Astrocyte (in vitro differentiated cells and primary cell): ENCODE measurements at regions not wholly inside any gene's neighbourhood (a gene's known extent, or its start where the extent isn't known, plus 50 kb on each side); places are given as distances from the start of the nearest gene placed in this dataset.
"Not testable (repeated sequence)": the region's sequence is repeated elsewhere in the genome, so short reads cannot be mapped to it uniquely, and the experiment has no call there.

Source experiments
- DNase-seq: peaks from one replicate; pipeline ENCODE4 v3.0.0-alpha.2; 2010; ENCODE audit warnings: low read depth
- FAIRE-seq: peaks from 2 replicates; lab custom pipeline; 2011; peaks lifted over from hg19 to GRCh38; lab: Jason Lieb, UNC
- H2AFZ ChIP-seq: 2 replicates; pipeline ENCODE4 v1.6.0; 2012; ENCODE audit warnings: low read depth, low read length, inconsistent platforms
- H3K27ac ChIP-seq: 2 replicates; pipeline ENCODE4 v1.5.1; 2011; ENCODE audit warnings: low read depth, low read length, inconsistent platforms
- H3K27me3 ChIP-seq: 2 replicates; pipeline ENCODE4 v1.6.0; 2011; ENCODE audit warnings: low read length, inconsistent platforms; ENCODE audit not compliant: insufficient read depth
- H3K36me3 ChIP-seq: 2 replicates; pipeline ENCODE4 v1.5.1; 2011; ENCODE audit warnings: low read length, inconsistent platforms; ENCODE audit not compliant: insufficient read depth
- H3K4me1 ChIP-seq: 2 replicates; pipeline ENCODE4 v1.5.1; 2011; ENCODE audit warnings: low read length, inconsistent platforms; ENCODE audit not compliant: insufficient read depth
- H3K4me2 ChIP-seq: 2 replicates; pipeline ENCODE4 v1.6.0; 2012; ENCODE audit warnings: low read length, inconsistent platforms
- H3K4me3 ChIP-seq: 2 replicates; pipeline ENCODE4 v1.5.1; 2011; ENCODE audit warnings: low read depth, mild to moderate bottlenecking, low read length, inconsistent platforms; ENCODE audit not compliant: insufficient read depth
- H3K79me2 ChIP-seq: 2 replicates; pipeline ENCODE4 v1.6.0; 2012; ENCODE audit warnings: mild to moderate bottlenecking, low read length, inconsistent platforms; ENCODE audit not compliant: insufficient read depth
- H3K9ac ChIP-seq: 2 replicates; pipeline ENCODE4 v1.6.0; 2012; ENCODE audit warnings: mild to moderate bottlenecking, low read length, inconsistent platforms
- H3K9me3 ChIP-seq: 2 replicates; pipeline ENCODE4 v1.5.1; 2012; ENCODE audit warnings: low read depth, mild to moderate bottlenecking, low read length, inconsistent platforms; ENCODE audit not compliant: insufficient read depth
- H4K20me1 ChIP-seq: 2 replicates; pipeline ENCODE4 v1.6.0; 2012; ENCODE audit warnings: low read length, inconsistent platforms; ENCODE audit not compliant: insufficient read depth
- H3K27ac Mint-ChIP-seq: one replicate; pipeline ENCODE4 v1.8.0; 2021; ENCODE audit warnings: mild to moderate bottlenecking, mixed read lengths; ENCODE audit not compliant: unreplicated experiment
- H3K27me3 Mint-ChIP-seq: one replicate; pipeline ENCODE4 v1.8.0; 2021; ENCODE audit warnings: low read depth, mixed read lengths; ENCODE audit not compliant: unreplicated experiment
- H3K36me3 Mint-ChIP-seq: one replicate; pipeline ENCODE4 v1.8.0; 2021; ENCODE audit warnings: low read depth, mixed read lengths; ENCODE audit not compliant: unreplicated experiment
- H3K4me1 Mint-ChIP-seq: one replicate; pipeline ENCODE4 v1.8.0; 2021; ENCODE audit warnings: low read depth, mixed read lengths; ENCODE audit not compliant: unreplicated experiment
- H3K4me3 Mint-ChIP-seq: one replicate; pipeline ENCODE4 v1.8.0; 2021; ENCODE audit warnings: mild to moderate bottlenecking, moderate library complexity, mixed read lengths; ENCODE audit not compliant: unreplicated experiment
- H3K9me3 Mint-ChIP-seq: one replicate; pipeline ENCODE4 v1.8.0; 2021; ENCODE audit warnings: mild to moderate bottlenecking, mixed read lengths; ENCODE audit not compliant: unreplicated experiment
- EZH2 ChIP-seq: IDR thresholded peaks from 2 replicates; pipeline ENCODE4 v1.6.1; 2012; ENCODE audit warnings: mild to moderate bottlenecking, low read length, inconsistent platforms; ENCODE audit not compliant: insufficient read depth
- TF ChIP-seq, protein P1 (sequence below): IDR thresholded peaks from 2 replicates; pipeline ENCODE4 v1.5.1; 2011; ENCODE audit warnings: low read depth, mild to moderate bottlenecking, inconsistent platforms, low read length, moderate library complexity; ENCODE audit not compliant: insufficient read depth

- H3K9me3 ChIP-seq = no peaks in the 10 kb centered on the region
- H3K4me3 ChIP-seq = no peak overlapping the region
- no peak overlapping the region for H3K27ac ChIP-seq
- H3K9ac ChIP-seq = no peak overlapping the region
- H3K36me3 ChIP-seq = no peaks in the 10 kb centered on the region
- no peak overlapping the region for H3K4me2 ChIP-seq
- H3K27me3 ChIP-seq = no peaks in the 10 kb centered on the region
- H3K79me2 ChIP-seq = no peaks in the 10 kb centered on the region
- no peak overlapping the region for H3K4me3 Mint-ChIP-seq
- TF ChIP-seq, protein P1, sequence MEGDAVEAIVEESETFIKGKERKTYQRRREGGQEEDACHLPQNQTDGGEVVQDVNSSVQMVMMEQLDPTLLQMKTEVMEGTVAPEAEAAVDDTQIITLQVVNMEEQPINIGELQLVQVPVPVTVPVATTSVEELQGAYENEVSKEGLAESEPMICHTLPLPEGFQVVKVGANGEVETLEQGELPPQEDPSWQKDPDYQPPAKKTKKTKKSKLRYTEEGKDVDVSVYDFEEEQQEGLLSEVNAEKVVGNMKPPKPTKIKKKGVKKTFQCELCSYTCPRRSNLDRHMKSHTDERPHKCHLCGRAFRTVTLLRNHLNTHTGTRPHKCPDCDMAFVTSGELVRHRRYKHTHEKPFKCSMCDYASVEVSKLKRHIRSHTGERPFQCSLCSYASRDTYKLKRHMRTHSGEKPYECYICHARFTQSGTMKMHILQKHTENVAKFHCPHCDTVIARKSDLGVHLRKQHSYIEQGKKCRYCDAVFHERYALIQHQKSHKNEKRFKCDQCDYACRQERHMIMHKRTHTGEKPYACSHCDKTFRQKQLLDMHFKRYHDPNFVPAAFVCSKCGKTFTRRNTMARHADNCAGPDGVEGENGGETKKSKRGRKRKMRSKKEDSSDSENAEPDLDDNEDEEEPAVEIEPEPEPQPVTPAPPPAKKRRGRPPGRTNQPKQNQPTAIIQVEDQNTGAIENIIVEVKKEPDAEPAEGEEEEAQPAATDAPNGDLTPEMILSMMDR = no peak
- no peak for TF ChIP-seq EZH2
- no peaks in the 10 kb centered on the region for H3K4me1 ChIP-seq
- H2AFZ ChIP-seq = no peak overlapping the region
- H3K4me1 Mint-ChIP-seq = no peaks in the 10 kb centered on the region
- DNase-seq (no peak), FAIRE-seq (peak; percentile 90)
- no peak overlapping the region for H3K27ac Mint-ChIP-seq
- H3K9me3 Mint-ChIP-seq = no peaks in the 10 kb centered on the region
- no peaks in the 10 kb centered on the region for H3K36me3 Mint-ChIP-seq
- H4K20me1 ChIP-seq = no peaks in the 10 kb centered on the region
- H3K27me3 Mint-ChIP-seq = no peaks in the 10 kb centered on the region
Observed at GRCh38 chrX:144042271-144042670, 158.4 kb downstream of the UBE2NL start.

DNA sequence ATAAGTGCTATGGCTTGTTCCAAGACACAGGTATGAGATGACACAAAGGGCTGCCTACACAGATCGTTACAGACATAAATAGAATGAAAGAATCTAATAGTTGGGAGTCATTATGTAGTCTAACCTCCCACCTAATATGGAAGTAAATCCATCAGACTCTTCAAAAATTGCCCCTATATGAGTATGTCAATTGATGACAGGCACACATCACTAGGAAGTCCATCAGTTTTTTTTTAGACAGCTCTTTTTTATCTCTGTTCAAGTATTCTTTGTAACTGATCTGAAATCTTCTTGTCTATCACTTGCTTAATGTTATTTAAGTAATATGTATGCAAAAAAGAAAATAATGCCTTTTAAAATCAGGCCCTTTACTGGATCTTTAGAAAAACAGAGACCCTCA, 191.6 kb downstream of the UBE2NL start:
- no peak overlapping the region for H3K27ac ChIP-seq
- no peaks in the 10 kb centered on the region for H3K4me1 ChIP-seq
- H4K20me1 ChIP-seq = no peaks in the 10 kb centered on the region
- H3K36me3 Mint-ChIP-seq = no peaks in the 10 kb centered on the region
- no peak overlapping the region for H3K4me3 Mint-ChIP-seq
- no peaks in the 10 kb centered on the region for H3K27me3 Mint-ChIP-seq
- H3K79me2 ChIP-seq = no peaks in the 10 kb centered on the region
- H3K9ac ChIP-seq = no peak overlapping the region
- FAIRE-seq (no peak), DNase-seq (no peak)
- no peaks in the 10 kb centered on the region for H3K27me3 ChIP-seq
- no peaks in the 10 kb centered on the region for H3K9me3 Mint-ChIP-seq
- no peaks in the 10 kb centered on the region for H3K4me1 Mint-ChIP-seq
- no peak for TF ChIP-seq EZH2
- TF ChIP-seq, protein P1 = no peak
- H3K4me2 ChIP-seq = no peak overlapping the region
- no peaks in the 10 kb centered on the region for H3K36me3 ChIP-seq
- no peak overlapping the region for H3K27ac Mint-ChIP-seq
- no peak overlapping the region for H3K4me3 ChIP-seq
- no peak overlapping the region for H2AFZ ChIP-seq
- no peaks in the 10 kb centered on the region for H3K9me3 ChIP-seq

DNA sequence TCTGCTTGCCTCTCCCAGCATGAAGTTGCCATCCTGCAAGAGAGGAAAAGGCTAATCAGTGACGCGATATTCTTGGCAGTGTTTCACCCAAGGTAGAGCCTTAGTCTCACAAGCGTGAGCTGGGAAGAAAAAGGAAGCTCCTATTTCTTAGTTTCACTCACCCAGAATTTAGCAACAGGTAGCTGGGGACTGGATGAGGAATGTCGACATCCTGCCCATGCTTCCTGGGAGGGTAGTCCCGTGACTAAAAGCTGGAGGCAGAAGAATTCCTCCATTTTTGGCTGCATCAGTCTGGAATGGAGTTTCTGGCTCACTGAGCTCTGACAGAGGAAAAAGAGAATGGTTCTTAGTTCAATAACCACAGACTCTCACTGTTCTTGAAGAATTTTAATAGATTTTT, 198.4 kb downstream of the UBE2NL start:
- not testable (repeated sequence) for H3K27me3 Mint-ChIP-seq, H3K27ac ChIP-seq, H3K27ac Mint-ChIP-seq, H3K36me3 Mint-ChIP-seq, H3K9me3 ChIP-seq, H3K9ac ChIP-seq, H3K36me3 ChIP-seq, DNase-seq, H3K4me1 ChIP-seq, H3K4me3 Mint-ChIP-seq, H3K4me1 Mint-ChIP-seq, H3K27me3 ChIP-seq, H3K4me2 ChIP-seq, FAIRE-seq, H3K79me2 ChIP-seq, H3K9me3 Mint-ChIP-seq, H2AFZ ChIP-seq, H3K4me3 ChIP-seq, H4K20me1 ChIP-seq

GRCh38 chrX:144089674-144090073, 205.8 kb downstream of the UBE2NL start:
- not testable (repeated sequence) for H4K20me1 ChIP-seq, H3K4me2 ChIP-seq, H3K4me3 ChIP-seq, H3K9me3 Mint-ChIP-seq, H3K27me3 Mint-ChIP-seq, H3K4me1 ChIP-seq, H3K9ac ChIP-seq, H3K27me3 ChIP-seq, H3K36me3 ChIP-seq, H3K36me3 Mint-ChIP-seq, H3K4me3 Mint-ChIP-seq, H3K27ac Mint-ChIP-seq, H3K79me2 ChIP-seq, H2AFZ ChIP-seq, H3K9me3 ChIP-seq, DNase-seq, H3K27ac ChIP-seq, FAIRE-seq, H3K4me1 Mint-ChIP-seq

DNA sequence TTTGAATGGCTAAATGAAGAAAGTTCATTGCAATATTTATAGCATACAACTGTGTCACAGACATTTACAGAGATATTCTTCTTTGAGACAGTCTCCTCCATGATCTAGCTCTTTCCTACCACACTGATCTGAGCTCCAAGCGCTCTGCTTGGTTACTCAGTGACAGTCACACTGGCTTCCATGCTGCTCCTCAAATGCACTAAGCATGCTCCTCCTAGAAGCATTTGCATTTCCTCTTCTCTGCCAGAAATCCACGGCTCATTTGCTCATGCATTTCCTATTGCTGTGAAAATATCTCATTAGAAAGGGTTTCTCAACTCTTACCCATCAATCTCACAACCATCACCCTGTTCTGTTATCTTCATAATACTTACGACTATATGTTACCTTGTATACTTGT, 208.2 kb downstream of the UBE2NL start:
- H3K36me3 ChIP-seq, H2AFZ ChIP-seq, H3K9me3 ChIP-seq, H3K4me2 ChIP-seq, DNase-seq, H3K36me3 Mint-ChIP-seq, FAIRE-seq, H3K27ac ChIP-seq, H3K27me3 Mint-ChIP-seq, H3K27me3 ChIP-seq, H3K4me3 ChIP-seq, H3K79me2 ChIP-seq, H3K4me1 Mint-ChIP-seq, H4K20me1 ChIP-seq, H3K9me3 Mint-ChIP-seq, H3K9ac ChIP-seq, H3K4me1 ChIP-seq, H3K4me3 Mint-ChIP-seq, H3K27ac Mint-ChIP-seq: not testable (repeated sequence)
